NCI-H226 (cell line): ENCODE measurements at regions not wholly inside any gene's neighbourhood (a gene's known extent, or its start where the extent isn't known, plus 50 kb on each side); places are given as distances from the start of the nearest gene placed in this dataset.
"Not testable (repeated sequence)": the region's sequence is repeated elsewhere in the genome, so short reads cannot be mapped to it uniquely, and the experiment has no call there.

Experiments used
- DNase-seq: peaks from one replicate; pipeline ENCODE4 v3.0.0-alpha.2; 2015

GRCh38 chr12:116361414-116362223 is 84.1 kb upstream of the MED13L start:
- no peak for DNase-seq

- DNase-seq, result no peak
Measured at GRCh38 chr12:116365114-116365513, 87.6 kb upstream of the MED13L start.

- DNase-seq, result no peak
Measured at GRCh38 chr12:116365606-116366455, 88.3 kb upstream of the MED13L start.

GRCh38 chr12:116366456-116366776 is 88.9 kb upstream of the MED13L start:
- DNase-seq, result no peak

GRCh38 chr12:116366824-116367223 is 89.3 kb upstream of the MED13L start:
- DNase-seq, result no peak

GRCh38 chr12:116368196-116369194 is 91.0 kb upstream of the MED13L start:
- DNase-seq, result no peak

GRCh38 chr12:116370004-116370404 is 92.5 kb upstream of the MED13L start:
- peak; percentile 74 for DNase-seq

- no peak for DNase-seq
Measured at GRCh38 chr12:116370886-116371580, 93.5 kb upstream of the MED13L start.

- DNase-seq, result no peak
Measured at GRCh38 chr12:116372815-116373214, 95.3 kb upstream of the MED13L start.

GRCh38 chr12:116373572-116374206 is 96.2 kb upstream of the MED13L start:
- DNase-seq, result no peak

- DNase-seq, result no peak
Measured at GRCh38 chr12:116374207-116374606, 96.7 kb upstream of the MED13L start.

- no peak for DNase-seq
Measured at GRCh38 chr12:116375278-116375842, 97.9 kb upstream of the MED13L start.

- DNase-seq, result no peak
Measured at GRCh38 chr12:116376354-116377193, 99.1 kb upstream of the MED13L start.

GRCh38 chr12:116377194-116377571 is 99.7 kb upstream of the MED13L start:
- DNase-seq, result not testable (repeated sequence)

- no peak for DNase-seq
Measured at GRCh38 chr12:116378002-116378401, 100.5 kb upstream of the MED13L start.

- no peak for DNase-seq
Measured at GRCh38 chr12:116380108-116380507, 102.6 kb upstream of the MED13L start.

- not testable (repeated sequence) for DNase-seq
Measured at GRCh38 chr12:116380740-116381139, 103.2 kb upstream of the MED13L start.

- DNase-seq, result no peak
Measured at GRCh38 chr12:116381240-116381743, 103.8 kb upstream of the MED13L start.

- DNase-seq, result peak; percentile 91
Measured at GRCh38 chr12:116381744-116382685, 104.5 kb upstream of the MED13L start.
